ENCODE measurements at regions not wholly inside any gene's neighbourhood (a gene's known extent, or its start where the extent isn't known, plus 50 kb on each side); places are given as distances from the start of the nearest gene placed in this dataset.

DNA sequence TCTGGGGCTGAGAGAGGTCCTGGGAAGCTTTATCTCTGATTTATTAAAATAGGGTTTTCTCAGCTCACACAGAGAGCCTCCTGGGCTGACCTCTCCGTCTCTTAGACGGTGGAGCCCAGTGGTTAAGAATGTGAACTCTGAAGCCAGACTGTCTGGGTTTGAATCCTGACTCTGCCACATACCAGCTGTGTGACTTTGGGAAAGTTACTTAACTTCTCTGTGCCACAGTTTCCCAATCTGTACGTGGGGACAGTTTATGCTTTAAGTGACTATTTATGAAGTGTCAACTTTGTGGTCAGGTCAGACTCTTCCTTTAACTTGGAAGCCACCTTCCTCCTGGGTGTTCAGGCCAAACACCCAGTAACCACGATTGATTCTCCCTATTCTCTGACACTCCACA lies 290.9 kb downstream of the AACS start:
- TF ChIP-seq, protein P1, sequence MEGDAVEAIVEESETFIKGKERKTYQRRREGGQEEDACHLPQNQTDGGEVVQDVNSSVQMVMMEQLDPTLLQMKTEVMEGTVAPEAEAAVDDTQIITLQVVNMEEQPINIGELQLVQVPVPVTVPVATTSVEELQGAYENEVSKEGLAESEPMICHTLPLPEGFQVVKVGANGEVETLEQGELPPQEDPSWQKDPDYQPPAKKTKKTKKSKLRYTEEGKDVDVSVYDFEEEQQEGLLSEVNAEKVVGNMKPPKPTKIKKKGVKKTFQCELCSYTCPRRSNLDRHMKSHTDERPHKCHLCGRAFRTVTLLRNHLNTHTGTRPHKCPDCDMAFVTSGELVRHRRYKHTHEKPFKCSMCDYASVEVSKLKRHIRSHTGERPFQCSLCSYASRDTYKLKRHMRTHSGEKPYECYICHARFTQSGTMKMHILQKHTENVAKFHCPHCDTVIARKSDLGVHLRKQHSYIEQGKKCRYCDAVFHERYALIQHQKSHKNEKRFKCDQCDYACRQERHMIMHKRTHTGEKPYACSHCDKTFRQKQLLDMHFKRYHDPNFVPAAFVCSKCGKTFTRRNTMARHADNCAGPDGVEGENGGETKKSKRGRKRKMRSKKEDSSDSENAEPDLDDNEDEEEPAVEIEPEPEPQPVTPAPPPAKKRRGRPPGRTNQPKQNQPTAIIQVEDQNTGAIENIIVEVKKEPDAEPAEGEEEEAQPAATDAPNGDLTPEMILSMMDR (conservative IDR thresholded peaks at IDR 0.05), result no peak
- Histone ChIP-seq H3K23me2 (ENCODE audit: insufficient read length, low read depth, low read length, poor library complexity, severe bottlenecking) (no peaks in the 10 kb centered on the region), H3K18ac (ENCODE audit: insufficient read length, low read depth, low read length) (no peak overlapping the region), H2AFZ (ENCODE audit: low read length) (no peak overlapping the region), H2BK15ac (ENCODE audit: low read depth, low read length) (no peak overlapping the region), H3K9ac (ENCODE audit: extremely low read depth, insufficient read length, low read length) (no peak overlapping the region), H3K9me3 (ENCODE audit: control insufficient read depth, low read depth, low read length) (no peaks in the 10 kb centered on the region), H2AK5ac (ENCODE audit: insufficient read length, low read length) (no peak overlapping the region), H2BK12ac (ENCODE audit: insufficient read length, low read depth, low read length) (no peak overlapping the region), H3K27me3 (ENCODE audit: insufficient read depth, low read length) (no peaks in the 10 kb centered on the region), H3K79me2 (ENCODE audit: insufficient read depth, low read length) (no peaks in the 10 kb centered on the region), H3K23ac (ENCODE audit: insufficient read length, low read depth, low read length) (no peak overlapping the region), H3K79me1 (ENCODE audit: insufficient read depth, low read depth, low read length, poor library complexity, severe bottlenecking) (no peaks in the 10 kb centered on the region), H2BK20ac (ENCODE audit: low read depth, low read length, poor library complexity, severe bottlenecking) (no peak overlapping the region), H4K5ac (ENCODE audit: insufficient read length, low read depth, low read length) (no peak overlapping the region), H4K91ac (ENCODE audit: insufficient read length, low read depth, low read length) (no peak overlapping the region), H3K4me1 (ENCODE audit: insufficient read depth, low read length) (no peaks in the 10 kb centered on the region; the same call in 1 of the 2 replicates), H3K4me2 (ENCODE audit: insufficient read depth, insufficient read length, low read length) (no peak overlapping the region), H2BK120ac (ENCODE audit: low read depth, low read length, poor library complexity, severe bottlenecking) (no peak overlapping the region), H3K14ac (ENCODE audit: insufficient read depth, low read length) (no peak overlapping the region), H3K56ac (ENCODE audit: insufficient read length, low read depth, low read length) (no peak overlapping the region), H3K4ac (ENCODE audit: low read depth, low read length) (no peak overlapping the region), H3K27ac (ENCODE audit: insufficient read length, low read depth, low read length) (no peak overlapping the region), H3T11ph (ENCODE audit: low read length) (no peak overlapping the region), H4K8ac (replicated peaks; ENCODE audit: insufficient read length, low read depth, low read length) (no peak overlapping the region), H4K20me1 (ENCODE audit: control insufficient read depth, insufficient read depth, insufficient read length) (no peaks in the 10 kb centered on the region), H2BK5ac (ENCODE audit: insufficient read length, low read length) (no peak overlapping the region)
- H3K27ac Mint-ChIP-seq, result no peak overlapping the region
- H3K9me3 Mint-ChIP-seq, result peaks cover 4 to 7% of the 10 kb centered on the region in 2 experiments; a peak in 4 of 5 replicates
- no peak for DNase-seq
- H3K4me1 Mint-ChIP-seq, result peaks cover 5 to 9% of the 10 kb centered on the region in 2 experiments; a peak in 3 of 4 replicates
- whole genome bisulfite sequencing (ENCODE audit: extremely low coverage, insufficient read length, low lambda C conversion rate), result no CpG with 5 or more reads among the region's 4 CpGs
- no peaks in the 10 kb centered on the region; the same call in 1 of the 2 replicates for H3K27me3 Mint-ChIP-seq (ENCODE audit: low read depth)
- H3K4me3 Mint-ChIP-seq, result no peak overlapping the region
- H3K36me3 Mint-ChIP-seq (ENCODE audit: insufficient read depth in 1 of 3, low read depth in 3 of 3), result peaks cover 0 to 32% (median 10%) of the 10 kb centered on the region in 3 experiments; a peak in 4 of 7 replicates

Data from H9 (cell line).